ENCODE measurements at regions not wholly inside any gene's neighbourhood (a gene's known extent, or its start where the extent isn't known, plus 50 kb on each side); places are given as distances from the start of the nearest gene placed in this dataset.
"Not testable (repeated sequence)": the region's sequence is repeated elsewhere in the genome, so short reads cannot be mapped to it uniquely, and the experiment has no call there.

- DNase-seq: no peak
Observed at GRCh38 chr6:157727629-157728182, 95.3 kb upstream of the SNX9 start.

GRCh38 chr6:157728183-157728881, 94.7 kb upstream of the SNX9 start:
- no peak for DNase-seq

- no peak for DNase-seq
Observed at GRCh38 chr6:157731221-157731620, 91.8 kb upstream of the SNX9 start.

- DNase-seq: no peak
Observed at GRCh38 chr6:157732007-157732406, 91.0 kb upstream of the SNX9 start.

GRCh38 chr6:157732416-157733161, 90.5 kb upstream of the SNX9 start:
- DNase-seq: no peak

- DNase-seq: not testable (repeated sequence)
Observed at GRCh38 chr6:157736555-157736954, 86.5 kb upstream of the SNX9 start.

GRCh38 chr6:157741321-157741947, 81.6 kb upstream of the SNX9 start:
- DNase-seq: no peak

- no peak for DNase-seq
Observed at GRCh38 chr6:157741948-157742556, 81.0 kb upstream of the SNX9 start.

GRCh38 chr6:157744102-157744601, 78.9 kb upstream of the SNX9 start:
- no peak for DNase-seq

GRCh38 chr6:157746897-157747296, 76.1 kb upstream of the SNX9 start:
- no peak for DNase-seq

GRCh38 chr6:157747370-157747769, 75.7 kb upstream of the SNX9 start:
- DNase-seq: no peak

- DNase-seq: no peak
Observed at GRCh38 chr6:157748839-157749571, 74.0 kb upstream of the SNX9 start.

- DNase-seq: not testable (repeated sequence)
Observed at GRCh38 chr6:157750973-157751372, 72.1 kb upstream of the SNX9 start.

GRCh38 chr6:157751547-157752200, 71.4 kb upstream of the SNX9 start:
- DNase-seq: no peak

GRCh38 chr6:157752879-157753278, 70.2 kb upstream of the SNX9 start:
- not testable (repeated sequence) for DNase-seq

GRCh38 chr6:157753291-157753690, 69.8 kb upstream of the SNX9 start:
- no peak for DNase-seq

GRCh38 chr6:157753801-157754200, 69.2 kb upstream of the SNX9 start:
- not testable (repeated sequence) for DNase-seq

- DNase-seq: no peak
Observed at GRCh38 chr6:157754351-157754750, 68.7 kb upstream of the SNX9 start.

GRCh38 chr6:157755032-157755745, 67.9 kb upstream of the SNX9 start:
- DNase-seq: no peak

GRCh38 chr6:157755746-157756411, 67.2 kb upstream of the SNX9 start:
- DNase-seq: no peak

Data from suppressor macrophage treated with lipopolysaccharide for 4 hours (primary cell).